Caco-2 (cell line): ENCODE measurements at regions not wholly inside any gene's neighbourhood (a gene's known extent, or its start where the extent isn't known, plus 50 kb on each side); places are given as distances from the start of the nearest gene placed in this dataset.

Experiments used
- BruUV-seq: library from RNA; stranded (reverse); fragments of 400-500 nt; replicated peaks from 2 replicates; lab custom pipeline; 2021; lab: Mats Ljungman, UMichigan
- CTCF ChIA-PET: fragments of 300-600 bp; sonication (Branson Sonifier 250); formaldehyde crosslinking; loops from one replicate; lab custom pipeline; 2022; ENCODE audit warnings: antibody characterized with exemption; lab: Charles Lee
- POLR2A ChIA-PET: fragments of 300-600 bp; sonication (Branson Sonifier 250); formaldehyde crosslinking; loops from one replicate; lab custom pipeline; 2022; ENCODE audit warnings: antibody characterized with exemption; lab: Charles Lee
- DNase-seq, 2 experiments: peaks; one replicate each; pipeline versions ENCODE4 v3.0.0 to v3.0.0-alpha.2; 2020 to 2022
- H3K27me3 ChIP-seq: replicated peaks from 2 replicates; pipeline ENCODE4 v1.6.0; 2011; ENCODE audit warnings: low read length; ENCODE audit not compliant: control insufficient read depth, insufficient read depth
- H3K36me3 ChIP-seq: 2 replicates; pipeline ENCODE4 v1.5.1; 2011; ENCODE audit warnings: low read length; ENCODE audit not compliant: control insufficient read depth, insufficient read depth
- H3K4me1 ChIP-seq: fragments of 250-450 bp; sonication (Bioruptor Pico); 2 replicates; pipeline ENCODE4 v1.5.1; 2020; ENCODE audit warnings: mild to moderate bottlenecking
- H3K4me3 ChIP-seq: 2 replicates; pipeline ENCODE4 v1.5.1; 2011; ENCODE audit warnings: low read depth, mild to moderate bottlenecking, control low read depth, low read length
- H3K9me3 ChIP-seq: fragments of 250-450 bp; sonication (Bioruptor Pico); 2 replicates; pipeline ENCODE4 v1.5.1; 2020; ENCODE audit warnings: mild to moderate bottlenecking, moderate library complexity
- H3K27ac Mint-ChIP-seq: one replicate; pipeline ENCODE4 v1.8.0; 2022; ENCODE audit warnings: mixed read lengths; ENCODE audit not compliant: unreplicated experiment
- H3K27me3 Mint-ChIP-seq: one replicate; pipeline ENCODE4 v1.8.0; 2022; ENCODE audit warnings: mixed read lengths; ENCODE audit not compliant: insufficient read depth, unreplicated experiment
- H3K36me3 Mint-ChIP-seq: one replicate; pipeline ENCODE4 v1.8.0; 2022; ENCODE audit warnings: mild to moderate bottlenecking, mixed read lengths; ENCODE audit not compliant: insufficient read depth, unreplicated experiment
- H3K4me1 Mint-ChIP-seq: one replicate; pipeline ENCODE4 v1.8.0; 2022; ENCODE audit warnings: low read depth, mixed read lengths; ENCODE audit not compliant: unreplicated experiment
- H3K4me3 Mint-ChIP-seq: one replicate; pipeline ENCODE4 v1.8.0; 2022; ENCODE audit warnings: mild to moderate bottlenecking, moderate library complexity, mixed read lengths; ENCODE audit not compliant: unreplicated experiment
- H3K9me3 Mint-ChIP-seq: one replicate; pipeline ENCODE4 v1.8.0; 2022; ENCODE audit warnings: mixed read lengths; ENCODE audit not compliant: unreplicated experiment
- CTCF ChIP-seq, 2 experiments: fragments of 200-600 bp in 1 of 2; IDR thresholded peaks; 1 replicate in 1 of 2; 2 replicates in 1 of 2; pipeline versions ENCODE4 v1.5.1 to v1.8.0; 2011 to 2022; ENCODE audit warnings: antibody characterized with exemption in 1 of 2, control low read depth in 1 of 2, inconsistent platforms in 1 of 2, low read depth in 1 of 2, low read length in 1 of 2, mild to moderate bottlenecking in 1 of 2, moderate library complexity in 1 of 2; ENCODE audit not compliant: insufficient read depth in 1 of 2, severe bottlenecking in 1 of 2, unreplicated experiment in 1 of 2
- intact Hi-C: fragments of 100-400 bp; cut with micrococcal nuclease; formaldehyde crosslinking; loops from one replicate; pipeline ENCODE4 v1.10.0; 2022; ENCODE audit not compliant: unreplicated experiment

- POLR2A ChIA-PET, result no interaction called here
- intact Hi-C loops, result no loop called here
- H3K9me3 ChIP-seq, result peaks cover 3% of the 10 kb centered on the region; the same call in 1 of the 2 replicates
- Mint-ChIP-seq H3K4me1 (peaks cover under 1% of the 10 kb centered on the region), H3K27me3 (peaks cover 2% of the 10 kb centered on the region), H3K4me3 (no peak overlapping the region), H3K9me3 (peaks cover 10% of the 10 kb centered on the region), H3K36me3 (no peaks in the 10 kb centered on the region), H3K27ac (no peak overlapping the region)
- CTCF ChIA-PET, result no interaction called here
- H3K36me3 ChIP-seq, result no peaks in the 10 kb centered on the region
- no peak overlapping the region for H3K4me3 ChIP-seq
- TF ChIP-seq CTCF (IDR thresholded peaks at IDR 0.05; ENCODE audit: insufficient read depth in 1 of 2, low read depth in 1 of 2, low read length in 1 of 2, severe bottlenecking in 1 of 2, unreplicated experiment in 1 of 2), result no peak
- H3K4me1 ChIP-seq, result 0 out of 2 replicates have a peak, but pooled peaks cover 2% of the 10 kb centered on the region
- BruUV-seq, result no TSS peak
- H3K27me3 ChIP-seq, result no peaks in the 10 kb centered on the region
- no peak for DNase-seq
These were observed 601.8 kb downstream of the TMEM182 start for GRCh38 chr2:103363639-103364038.

- no peak for TF ChIP-seq CTCF (IDR thresholded peaks at IDR 0.05; ENCODE audit: insufficient read depth in 1 of 2, low read depth in 1 of 2, low read length in 1 of 2, severe bottlenecking in 1 of 2, unreplicated experiment in 1 of 2)
- no peak for DNase-seq
- H3K9me3 ChIP-seq, result no peaks in the 10 kb centered on the region
- Mint-ChIP-seq H3K4me3 (no peak overlapping the region), H3K36me3 (no peaks in the 10 kb centered on the region), H3K27ac (no peak overlapping the region), H3K27me3 (peaks cover 2% of the 10 kb centered on the region), H3K9me3 (peaks cover 10% of the 10 kb centered on the region), H3K4me1 (no peaks in the 10 kb centered on the region)
- BruUV-seq, result no TSS peak
- no peaks in the 10 kb centered on the region for H3K27me3 ChIP-seq
- ChIA-PET POLR2A (no interaction called here), CTCF (no interaction called here)
- H3K36me3 ChIP-seq, result no peaks in the 10 kb centered on the region
- H3K4me1 ChIP-seq, result no peaks in the 10 kb centered on the region
- no peak overlapping the region for H3K4me3 ChIP-seq
- intact Hi-C loops, result no loop called here
These were observed 602.3 kb downstream of the TMEM182 start for GRCh38 chr2:103364177-103364576.

GRCh38 chr2:103365071-103365470, 603.2 kb downstream of the TMEM182 start:
- Histone ChIP-seq H3K4me3 (no peak overlapping the region), H3K4me1 (no peaks in the 10 kb centered on the region), H3K9me3 (no peaks in the 10 kb centered on the region), H3K36me3 (no peaks in the 10 kb centered on the region), H3K27me3 (no peaks in the 10 kb centered on the region)
- ChIA-PET CTCF (no interaction called here), POLR2A (no interaction called here)
- intact Hi-C loops, result no loop called here
- no peak overlapping the region for H3K4me3 Mint-ChIP-seq
- H3K27ac Mint-ChIP-seq, result no peak overlapping the region
- DNase-seq, result no peak
- no peaks in the 10 kb centered on the region for H3K36me3 Mint-ChIP-seq
- peaks cover 2% of the 10 kb centered on the region for H3K27me3 Mint-ChIP-seq
- H3K9me3 Mint-ChIP-seq, result peaks cover 10% of the 10 kb centered on the region
- H3K4me1 Mint-ChIP-seq, result no peaks in the 10 kb centered on the region
- no TSS peak for BruUV-seq
- TF ChIP-seq CTCF (IDR thresholded peaks at IDR 0.05; ENCODE audit: insufficient read depth in 1 of 2, low read depth in 1 of 2, low read length in 1 of 2, severe bottlenecking in 1 of 2, unreplicated experiment in 1 of 2), result no peak
